B cell (primary cell): ENCODE measurements at regions not wholly inside any gene's neighbourhood (a gene's known extent, or its start where the extent isn't known, plus 50 kb on each side); places are given as distances from the start of the nearest gene placed in this dataset.

Experiments
- ATAC-seq: fragments of 200-7000 bp; cut with Tn5 transposase; one replicate; pipeline ENCODE4 v1.10.0; 2021; ENCODE audit warnings: low read depth, mild to moderate bottlenecking, moderate number of reproducible peaks, moderate library complexity
- CTCF ChIA-PET: fragments of 350-600 bp; sonication (Branson Sonifier 250); formaldehyde crosslinking; loops from one replicate; lab custom pipeline; 2021; ENCODE audit warnings: antibody characterized with exemption, inconsistent platforms; lab: Charles Lee
- POLR2A ChIA-PET: fragments of 350-600 bp; sonication (Branson Sonifier 250); formaldehyde crosslinking; loops from one replicate; lab custom pipeline; 2021; ENCODE audit warnings: antibody characterized with exemption; lab: Charles Lee
- DNase-seq: peaks from one replicate; pipeline ENCODE4 v3.0.0; 2013
- H2AFZ ChIP-seq: 2 replicates; pipeline ENCODE4 v1.6.1; 2012; ENCODE audit warnings: mild to moderate bottlenecking, low read depth, low read length; ENCODE audit not compliant: insufficient read depth, poor library complexity, severe bottlenecking
- H3K27ac ChIP-seq, 2 donors: 1 replicate in 1 of 2; 2 replicates in 1 of 2; pipeline ENCODE4 v1.5.1; 2012 to 2013; ENCODE audit warnings: low read length in 2 of 2, mild to moderate bottlenecking in 2 of 2, moderate library complexity in 1 of 2
- H3K27me3 ChIP-seq, 4 experiments: fragments of 200-600 bp in 1 of 4; sonication (generic) in 1 of 4; replicated peaks in 1 of 4; 1 replicate in 2 of 4; 2 replicates in 2 of 4; pipeline versions ENCODE4 v1.6.1 to v1.7.0; 2013 to 2016; ENCODE audit warnings: low read length in 3 of 4, mild to moderate bottlenecking in 2 of 4, mixed read lengths in 1 of 4, moderate library complexity in 1 of 4; ENCODE audit not compliant: insufficient read depth in 4 of 4, control insufficient read depth in 3 of 4; ENCODE audit errors: control extremely low read depth in 1 of 4
- H3K36me3 ChIP-seq, 2 experiments: replicated peaks in 1 of 2; 1 replicate in 1 of 2; 2 replicates in 1 of 2; pipeline versions ENCODE4 v1.6.1 to v1.7.1; 2013; ENCODE audit warnings: low read length in 1 of 2; ENCODE audit not compliant: insufficient read depth in 2 of 2, control insufficient read depth in 1 of 2; ENCODE audit errors: control extremely low read depth in 1 of 2, extremely low read depth in 1 of 2
- H3K4me1 ChIP-seq, 2 donors: fragments of 200-600 bp in 1 of 2; sonication (generic) in 1 of 2; 1 replicate in 1 of 2; 2 replicates in 1 of 2; pipeline versions ENCODE4 v1.5.1 to v1.6.1; 2013 to 2017; ENCODE audit warnings: low read length in 2 of 2; ENCODE audit not compliant: control insufficient read depth in 2 of 2, insufficient read depth in 2 of 2
- H3K4me2 ChIP-seq: replicated peaks from 2 replicates; pipeline ENCODE3; 2012; ENCODE audit warnings: mild to moderate bottlenecking, low read depth, low read length; ENCODE audit not compliant: poor library complexity, severe bottlenecking
- H3K4me3 ChIP-seq, 5 experiments: fragments of 200-600 bp in 1 of 5; sonication (generic) in 1 of 5; 1 replicate in 3 of 5; 2 replicates in 2 of 5; pipeline versions ENCODE4 v1.5.1 to v1.7.0; 2011 to 2016; ENCODE audit warnings: low read length in 4 of 5, mild to moderate bottlenecking in 4 of 5, low read depth in 2 of 5, control low read depth in 1 of 5, moderate library complexity in 1 of 5; ENCODE audit not compliant: insufficient read depth in 1 of 5; ENCODE audit errors: control extremely low read depth in 1 of 5, extremely low read depth in 1 of 5
- H3K79me2 ChIP-seq: fragments of 200-600 bp; sonication (generic); one replicate; pipeline ENCODE4 v1.6.0; 2016; ENCODE audit warnings: low read length; ENCODE audit not compliant: control insufficient read depth, insufficient read depth
- H3K9ac ChIP-seq: fragments of 200-600 bp; sonication (generic); 2 replicates; pipeline ENCODE4 v1.6.1; 2017; ENCODE audit warnings: mild to moderate bottlenecking, low read length, moderate library complexity
- H3K9me3 ChIP-seq, 3 donors: one replicate each; pipeline versions ENCODE4 v1.6.1 to v1.7.1; 2013; ENCODE audit warnings: low read length in 2 of 3; ENCODE audit not compliant: control insufficient read depth in 2 of 3, insufficient read depth in 1 of 3; ENCODE audit errors: control extremely low read depth in 1 of 3
- H4K20me1 ChIP-seq: 2 replicates; pipeline ENCODE4 v1.6.0; 2012; ENCODE audit warnings: mild to moderate bottlenecking, low read length; ENCODE audit not compliant: insufficient read depth, control insufficient read depth, poor library complexity, severe bottlenecking
- H3K27ac Mint-ChIP-seq: one replicate; pipeline ENCODE4 v1.8.0; 2021; ENCODE audit warnings: mixed read lengths
- H3K27me3 Mint-ChIP-seq: one replicate; pipeline ENCODE4 v1.8.0; 2021; ENCODE audit warnings: mixed read lengths
- H3K4me1 Mint-ChIP-seq: one replicate; pipeline ENCODE4 v1.8.0; 2021; ENCODE audit warnings: mixed read lengths
- H3K4me3 Mint-ChIP-seq: one replicate; pipeline ENCODE4 v1.8.0; 2021; ENCODE audit warnings: mixed read lengths
- H3K9me3 Mint-ChIP-seq: one replicate; pipeline ENCODE4 v1.8.0; 2022; ENCODE audit warnings: mixed read lengths; ENCODE audit not compliant: insufficient read depth
- CTCF ChIP-seq: fragments of 200-600 bp; IDR thresholded peaks from one replicate; pipeline ENCODE4 v1.8.0; 2022; ENCODE audit warnings: antibody characterized with exemption, mild to moderate bottlenecking
- EZH2 ChIP-seq: IDR thresholded peaks from 2 replicates; pipeline ENCODE4 v1.6.1; 2012; ENCODE audit warnings: borderline replicate concordance, low read depth, mild to moderate bottlenecking, moderate library complexity, low read length; ENCODE audit not compliant: insufficient read depth, poor library complexity, severe bottlenecking
- WGBS: methylation state at CpG from one replicate; pipeline ENCODE4 v1.1.5; 2013; ENCODE audit warnings: missing lambda C conversion rate; ENCODE audit not compliant: insufficient coverage; 5-methylcytosine and 5-hydroxymethylcytosine counted together
- intact Hi-C: fragments of 100-400 bp; cut with micrococcal nuclease; formaldehyde crosslinking; loops from one replicate; pipeline ENCODE4 v1.10.0; 2022

- H3K27me3 ChIP-seq = no peaks in the 10 kb centered on the region
- no peaks in the 10 kb centered on the region for H3K79me2 ChIP-seq
- ATAC-seq (no peak), DNase-seq (no peak)
- TF ChIP-seq CTCF = no peak
- TF ChIP-seq EZH2 = no peak
- Mint-ChIP-seq H3K4me3 (no peak overlapping the region), H3K9me3 (no peaks in the 10 kb centered on the region), H3K27me3 (no peaks in the 10 kb centered on the region), H3K27ac (no peak overlapping the region), H3K4me1 (no peaks in the 10 kb centered on the region)
- H3K9me3 ChIP-seq = peaks cover 0 to 5% (median 3%) of the 10 kb centered on the region in 3 donors
- H3K36me3 ChIP-seq = no peaks in the 10 kb centered on the region
- 94% methylated on average over 19 of the region's 19 CpGs for WGBS
- no peak overlapping the region for H3K9ac ChIP-seq
- H3K4me2 ChIP-seq = no peak overlapping the region
- H3K27ac ChIP-seq = no peak overlapping the region
- intact Hi-C loops = no loop called here
- H4K20me1 ChIP-seq = no peaks in the 10 kb centered on the region
- no peaks in the 10 kb centered on the region for H3K4me1 ChIP-seq
- ChIA-PET CTCF (no interaction called here), POLR2A (no interaction called here)
- no peak overlapping the region for H2AFZ ChIP-seq
- no peak overlapping the region for H3K4me3 ChIP-seq
Observed at GRCh38 chr16:59754854-59755253, 1020.7 kb upstream of the GOT2 start.

- Histone ChIP-seq H3K4me1 (no peaks in the 10 kb centered on the region), H3K9ac (no peak overlapping the region), H3K27ac (no peak overlapping the region), H3K79me2 (no peaks in the 10 kb centered on the region), H4K20me1 (no peaks in the 10 kb centered on the region), H3K36me3 (no peaks in the 10 kb centered on the region), H3K4me3 (no peak overlapping the region), H2AFZ (no peak overlapping the region), H3K27me3 (no peaks in the 10 kb centered on the region), H3K4me2 (no peak overlapping the region), H3K9me3 (peaks cover 0 to 3% (median 2%) of the 10 kb centered on the region in 3 donors)
- WGBS = no CpG with 5 or more reads among the region's 3 CpGs
- intact Hi-C loops = no loop called here
- Mint-ChIP-seq H3K4me3 (no peak overlapping the region), H3K9me3 (peaks cover 3% of the 10 kb centered on the region), H3K4me1 (no peaks in the 10 kb centered on the region), H3K27ac (no peak overlapping the region), H3K27me3 (no peaks in the 10 kb centered on the region)
- TF ChIP-seq CTCF (no peak), EZH2 (no peak)
- ATAC-seq (no peak), DNase-seq (no peak)
- ChIA-PET POLR2A (no interaction called here), CTCF (no interaction called here)
Observed at GRCh38 chr16:59749662-59750336, 1015.7 kb upstream of the GOT2 start.
